GM12872 (cell line): ENCODE measurements at regions not wholly inside any gene's neighbourhood (a gene's known extent, or its start where the extent isn't known, plus 50 kb on each side); places are given as distances from the start of the nearest gene placed in this dataset.

ENCODE experiments used
- TF ChIP-seq, protein P1 (sequence below): IDR thresholded peaks from 3 replicates; pipeline ENCODE4 v1.5.1; 2011; ENCODE audit warnings: low read depth, mild to moderate bottlenecking, low read length, moderate library complexity; ENCODE audit not compliant: insufficient read depth

- TF ChIP-seq, protein P1, sequence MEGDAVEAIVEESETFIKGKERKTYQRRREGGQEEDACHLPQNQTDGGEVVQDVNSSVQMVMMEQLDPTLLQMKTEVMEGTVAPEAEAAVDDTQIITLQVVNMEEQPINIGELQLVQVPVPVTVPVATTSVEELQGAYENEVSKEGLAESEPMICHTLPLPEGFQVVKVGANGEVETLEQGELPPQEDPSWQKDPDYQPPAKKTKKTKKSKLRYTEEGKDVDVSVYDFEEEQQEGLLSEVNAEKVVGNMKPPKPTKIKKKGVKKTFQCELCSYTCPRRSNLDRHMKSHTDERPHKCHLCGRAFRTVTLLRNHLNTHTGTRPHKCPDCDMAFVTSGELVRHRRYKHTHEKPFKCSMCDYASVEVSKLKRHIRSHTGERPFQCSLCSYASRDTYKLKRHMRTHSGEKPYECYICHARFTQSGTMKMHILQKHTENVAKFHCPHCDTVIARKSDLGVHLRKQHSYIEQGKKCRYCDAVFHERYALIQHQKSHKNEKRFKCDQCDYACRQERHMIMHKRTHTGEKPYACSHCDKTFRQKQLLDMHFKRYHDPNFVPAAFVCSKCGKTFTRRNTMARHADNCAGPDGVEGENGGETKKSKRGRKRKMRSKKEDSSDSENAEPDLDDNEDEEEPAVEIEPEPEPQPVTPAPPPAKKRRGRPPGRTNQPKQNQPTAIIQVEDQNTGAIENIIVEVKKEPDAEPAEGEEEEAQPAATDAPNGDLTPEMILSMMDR, result no peak
These were observed 132.4 kb upstream of the APCDD1 start for GRCh38 chr18:10322004-10322403.

- TF ChIP-seq, protein P1, result no peak
These were observed 132.0 kb upstream of the APCDD1 start for GRCh38 chr18:10322435-10322834.

GRCh38 chr18:10329101-10329500 is 125.3 kb upstream of the APCDD1 start:
- TF ChIP-seq, protein P1, result no peak

GRCh38 chr18:10330428-10330827 is 124.0 kb upstream of the APCDD1 start:
- TF ChIP-seq, protein P1, result no peak

- TF ChIP-seq, protein P1, result no peak
These were observed 122.0 kb upstream of the APCDD1 start for GRCh38 chr18:10332452-10332851.

DNA sequence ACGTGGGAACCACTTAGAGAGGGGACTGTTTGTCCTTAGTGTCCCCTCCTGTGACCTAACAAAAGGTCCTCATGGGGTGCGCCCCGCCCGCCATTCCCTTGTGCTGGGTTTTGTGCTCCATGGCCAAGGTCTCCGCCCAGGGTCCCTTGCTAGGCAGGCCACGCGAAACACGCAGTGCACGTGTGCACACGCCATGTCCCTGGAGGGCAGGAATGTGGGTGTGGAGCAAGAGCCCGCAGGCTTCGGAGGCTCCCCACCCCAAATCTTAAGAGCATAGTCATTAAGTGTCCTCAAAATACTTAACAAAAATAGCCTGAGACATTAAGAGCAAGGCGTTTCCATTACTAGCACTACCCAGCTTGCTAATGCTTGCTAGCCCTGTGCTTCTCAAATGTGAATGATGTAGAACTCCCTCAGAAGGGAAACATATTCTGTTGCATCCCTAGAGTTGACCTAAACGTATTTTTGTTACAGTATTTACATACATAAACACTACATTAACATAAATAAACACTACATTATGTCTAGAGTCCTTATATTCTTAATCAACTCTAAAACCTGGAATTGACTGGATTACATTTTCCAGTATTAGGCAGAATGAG is 117.6 kb upstream of the APCDD1 start:
- TF ChIP-seq, protein P1, result no peak

DNA sequence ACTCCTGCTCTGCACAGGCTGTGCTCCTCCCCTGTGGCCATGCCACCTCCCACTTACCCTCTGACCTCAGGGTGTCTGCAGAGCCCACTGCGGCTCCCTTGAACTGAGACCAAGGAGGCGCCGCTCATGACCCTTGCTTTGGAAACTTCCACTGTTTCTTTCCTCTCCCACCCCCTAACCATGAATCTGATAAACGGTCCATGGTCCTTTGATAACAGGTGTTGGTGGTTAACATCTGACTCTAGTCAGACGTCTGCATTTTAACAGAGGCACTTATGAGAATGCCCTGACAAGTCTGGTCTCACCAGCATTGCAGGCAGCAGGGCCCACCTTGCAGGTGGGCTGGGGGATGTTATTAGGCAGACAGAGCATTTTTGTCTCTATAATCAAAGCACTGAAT is 113.6 kb upstream of the APCDD1 start:
- TF ChIP-seq, protein P1, result no peak
